H1 (cell line): ENCODE measurements at regions not wholly inside any gene's neighbourhood (a gene's known extent, or its start where the extent isn't known, plus 50 kb on each side); places are given as distances from the start of the nearest gene placed in this dataset.

Experiments
- BACH1 ChIP-seq: IDR thresholded peaks from 2 replicates; pipeline ENCODE4 v1.6.1; 2012; ENCODE audit warnings: low read length, improper control_type of control experiment
- BCL11A ChIP-seq, 2 experiments: IDR thresholded peaks; one replicate each; pipeline ENCODE4 v1.6.1; 2011; ENCODE audit warnings: low read depth in 2 of 2, low read length in 2 of 2, mild to moderate bottlenecking in 2 of 2
- EP300 ChIP-seq, 2 experiments: IDR thresholded peaks; 1 replicate in 1 of 2; 2 replicates in 1 of 2; pipeline ENCODE4 v1.6.1; 2011 to 2012; ENCODE audit warnings: low read depth in 2 of 2, low read length in 2 of 2, mild to moderate bottlenecking in 2 of 2, borderline replicate concordance in 1 of 2, inconsistent platforms in 1 of 2, moderate library complexity in 1 of 2
- POU5F1 ChIP-seq: IDR thresholded peaks from 2 replicates; pipeline ENCODE4 v1.6.1; 2011; ENCODE audit warnings: low read depth, mild to moderate bottlenecking, low read length, moderate library complexity
- RFX5 ChIP-seq: IDR thresholded peaks from 2 replicates; pipeline ENCODE4 v1.6.1; 2011; ENCODE audit warnings: low read depth, low read length, improper control_type of control experiment, borderline replicate concordance
- TAF1 ChIP-seq: IDR thresholded peaks from 2 replicates; pipeline ENCODE4 v1.6.1; 2011; ENCODE audit warnings: mild to moderate bottlenecking, low read depth, low read length
- TEAD4 ChIP-seq: IDR thresholded peaks from 2 replicates; pipeline ENCODE4 v1.6.1; 2012; ENCODE audit warnings: low read depth, low read length, inconsistent platforms, mixed read lengths
- ZNF274 ChIP-seq: IDR thresholded peaks from 2 replicates; pipeline ENCODE4 v1.7.0; 2012; ENCODE audit warnings: low read length, borderline replicate concordance; ENCODE audit errors: extremely low read depth
- TF ChIP-seq, protein P1 (sequence below): fragments of 300-600 bp; sonication (generic); IDR thresholded peaks from 2 replicates; pipeline ENCODE4 v1.7.1; 2012; ENCODE audit warnings: low read length, moderate library complexity, mild to moderate bottlenecking, inconsistent platforms; ENCODE audit not compliant: insufficient replicate concordance
- TF ChIP-seq, protein P2 (sequence below): IDR thresholded peaks from 2 replicates; pipeline ENCODE4 v1.6.1; 2011; ENCODE audit warnings: low read depth, mild to moderate bottlenecking, low read length; ENCODE audit not compliant: insufficient read depth
- TF ChIP-seq, protein P3 (sequence below): IDR thresholded peaks from 2 replicates; pipeline ENCODE4 v1.6.1; 2012; ENCODE audit warnings: inconsistent platforms

DNA sequence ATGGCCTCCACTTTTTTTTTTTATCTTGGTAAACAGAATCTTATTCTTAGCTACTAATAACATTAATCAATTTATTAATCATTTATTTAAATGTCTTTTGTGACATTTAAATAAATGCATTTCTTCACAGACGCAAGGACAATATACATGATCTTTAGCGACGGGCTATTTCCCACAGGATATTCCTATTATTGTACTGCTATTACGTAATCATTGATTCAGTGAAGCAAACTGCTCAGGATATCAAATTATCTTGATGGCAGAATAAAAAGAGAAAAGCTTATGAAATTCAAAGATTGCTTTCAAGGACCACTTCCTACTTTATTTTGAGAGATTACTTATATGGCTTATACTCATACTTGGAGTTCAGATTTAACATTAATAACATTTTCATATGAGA lies 114.1 kb downstream of the FAM9B start (continued):
- TF ChIP-seq, protein P1, sequence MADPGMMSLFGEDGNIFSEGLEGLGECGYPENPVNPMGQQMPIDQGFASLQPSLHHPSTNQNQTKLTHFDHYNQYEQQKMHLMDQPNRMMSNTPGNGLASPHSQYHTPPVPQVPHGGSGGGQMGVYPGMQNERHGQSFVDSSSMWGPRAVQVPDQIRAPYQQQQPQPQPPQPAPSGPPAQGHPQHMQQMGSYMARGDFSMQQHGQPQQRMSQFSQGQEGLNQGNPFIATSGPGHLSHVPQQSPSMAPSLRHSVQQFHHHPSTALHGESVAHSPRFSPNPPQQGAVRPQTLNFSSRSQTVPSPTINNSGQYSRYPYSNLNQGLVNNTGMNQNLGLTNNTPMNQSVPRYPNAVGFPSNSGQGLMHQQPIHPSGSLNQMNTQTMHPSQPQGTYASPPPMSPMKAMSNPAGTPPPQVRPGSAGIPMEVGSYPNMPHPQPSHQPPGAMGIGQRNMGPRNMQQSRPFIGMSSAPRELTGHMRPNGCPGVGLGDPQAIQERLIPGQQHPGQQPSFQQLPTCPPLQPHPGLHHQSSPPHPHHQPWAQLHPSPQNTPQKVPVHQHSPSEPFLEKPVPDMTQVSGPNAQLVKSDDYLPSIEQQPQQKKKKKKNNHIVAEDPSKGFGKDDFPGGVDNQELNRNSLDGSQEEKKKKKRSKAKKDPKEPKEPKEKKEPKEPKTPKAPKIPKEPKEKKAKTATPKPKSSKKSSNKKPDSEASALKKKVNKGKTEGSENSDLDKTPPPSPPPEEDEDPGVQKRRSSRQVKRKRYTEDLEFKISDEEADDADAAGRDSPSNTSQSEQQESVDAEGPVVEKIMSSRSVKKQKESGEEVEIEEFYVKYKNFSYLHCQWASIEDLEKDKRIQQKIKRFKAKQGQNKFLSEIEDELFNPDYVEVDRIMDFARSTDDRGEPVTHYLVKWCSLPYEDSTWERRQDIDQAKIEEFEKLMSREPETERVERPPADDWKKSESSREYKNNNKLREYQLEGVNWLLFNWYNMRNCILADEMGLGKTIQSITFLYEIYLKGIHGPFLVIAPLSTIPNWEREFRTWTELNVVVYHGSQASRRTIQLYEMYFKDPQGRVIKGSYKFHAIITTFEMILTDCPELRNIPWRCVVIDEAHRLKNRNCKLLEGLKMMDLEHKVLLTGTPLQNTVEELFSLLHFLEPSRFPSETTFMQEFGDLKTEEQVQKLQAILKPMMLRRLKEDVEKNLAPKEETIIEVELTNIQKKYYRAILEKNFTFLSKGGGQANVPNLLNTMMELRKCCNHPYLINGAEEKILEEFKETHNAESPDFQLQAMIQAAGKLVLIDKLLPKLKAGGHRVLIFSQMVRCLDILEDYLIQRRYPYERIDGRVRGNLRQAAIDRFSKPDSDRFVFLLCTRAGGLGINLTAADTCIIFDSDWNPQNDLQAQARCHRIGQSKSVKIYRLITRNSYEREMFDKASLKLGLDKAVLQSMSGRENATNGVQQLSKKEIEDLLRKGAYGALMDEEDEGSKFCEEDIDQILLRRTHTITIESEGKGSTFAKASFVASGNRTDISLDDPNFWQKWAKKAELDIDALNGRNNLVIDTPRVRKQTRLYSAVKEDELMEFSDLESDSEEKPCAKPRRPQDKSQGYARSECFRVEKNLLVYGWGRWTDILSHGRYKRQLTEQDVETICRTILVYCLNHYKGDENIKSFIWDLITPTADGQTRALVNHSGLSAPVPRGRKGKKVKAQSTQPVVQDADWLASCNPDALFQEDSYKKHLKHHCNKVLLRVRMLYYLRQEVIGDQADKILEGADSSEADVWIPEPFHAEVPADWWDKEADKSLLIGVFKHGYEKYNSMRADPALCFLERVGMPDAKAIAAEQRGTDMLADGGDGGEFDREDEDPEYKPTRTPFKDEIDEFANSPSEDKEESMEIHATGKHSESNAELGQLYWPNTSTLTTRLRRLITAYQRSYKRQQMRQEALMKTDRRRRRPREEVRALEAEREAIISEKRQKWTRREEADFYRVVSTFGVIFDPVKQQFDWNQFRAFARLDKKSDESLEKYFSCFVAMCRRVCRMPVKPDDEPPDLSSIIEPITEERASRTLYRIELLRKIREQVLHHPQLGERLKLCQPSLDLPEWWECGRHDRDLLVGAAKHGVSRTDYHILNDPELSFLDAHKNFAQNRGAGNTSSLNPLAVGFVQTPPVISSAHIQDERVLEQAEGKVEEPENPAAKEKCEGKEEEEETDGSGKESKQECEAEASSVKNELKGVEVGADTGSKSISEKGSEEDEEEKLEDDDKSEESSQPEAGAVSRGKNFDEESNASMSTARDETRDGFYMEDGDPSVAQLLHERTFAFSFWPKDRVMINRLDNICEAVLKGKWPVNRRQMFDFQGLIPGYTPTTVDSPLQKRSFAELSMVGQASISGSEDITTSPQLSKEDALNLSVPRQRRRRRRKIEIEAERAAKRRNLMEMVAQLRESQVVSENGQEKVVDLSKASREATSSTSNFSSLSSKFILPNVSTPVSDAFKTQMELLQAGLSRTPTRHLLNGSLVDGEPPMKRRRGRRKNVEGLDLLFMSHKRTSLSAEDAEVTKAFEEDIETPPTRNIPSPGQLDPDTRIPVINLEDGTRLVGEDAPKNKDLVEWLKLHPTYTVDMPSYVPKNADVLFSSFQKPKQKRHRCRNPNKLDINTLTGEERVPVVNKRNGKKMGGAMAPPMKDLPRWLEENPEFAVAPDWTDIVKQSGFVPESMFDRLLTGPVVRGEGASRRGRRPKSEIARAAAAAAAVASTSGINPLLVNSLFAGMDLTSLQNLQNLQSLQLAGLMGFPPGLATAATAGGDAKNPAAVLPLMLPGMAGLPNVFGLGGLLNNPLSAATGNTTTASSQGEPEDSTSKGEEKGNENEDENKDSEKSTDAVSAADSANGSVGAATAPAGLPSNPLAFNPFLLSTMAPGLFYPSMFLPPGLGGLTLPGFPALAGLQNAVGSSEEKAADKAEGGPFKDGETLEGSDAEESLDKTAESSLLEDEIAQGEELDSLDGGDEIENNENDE = no peak
- TF ChIP-seq POU5F1 (no peak), ZNF274 (no peak), EP300 (IDR thresholded peaks at IDR 0.05; ENCODE audit: borderline replicate concordance in 1 of 2, low read depth in 2 of 2, low read length in 2 of 2) (no peak), RFX5 (no peak), BCL11A (IDR thresholded peaks at IDR 0.05; ENCODE audit: low read depth in 2 of 2, low read length in 2 of 2) (no peak), BACH1 (no peak), TEAD4 (no peak), TAF1 (no peak)
- TF ChIP-seq, protein P2, sequence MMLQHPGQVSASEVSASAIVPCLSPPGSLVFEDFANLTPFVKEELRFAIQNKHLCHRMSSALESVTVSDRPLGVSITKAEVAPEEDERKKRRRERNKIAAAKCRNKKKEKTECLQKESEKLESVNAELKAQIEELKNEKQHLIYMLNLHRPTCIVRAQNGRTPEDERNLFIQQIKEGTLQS = no peak
- TF ChIP-seq, protein P3, sequence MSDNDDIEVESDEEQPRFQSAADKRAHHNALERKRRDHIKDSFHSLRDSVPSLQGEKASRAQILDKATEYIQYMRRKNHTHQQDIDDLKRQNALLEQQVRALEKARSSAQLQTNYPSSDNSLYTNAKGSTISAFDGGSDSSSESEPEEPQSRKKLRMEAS = no peak
